Astrocyte of the spinal cord (primary cell): ENCODE measurements at regions not wholly inside any gene's neighbourhood (a gene's known extent, or its start where the extent isn't known, plus 50 kb on each side); places are given as distances from the start of the nearest gene placed in this dataset.

ENCODE experiments used
- DNase-seq: peaks from one replicate; pipeline ENCODE4 v3.0.0; 2011; ENCODE audit warnings: low read depth, low spot score
- H3K4me3 ChIP-seq: 2 replicates; pipeline ENCODE4 v1.5.1; 2011; ENCODE audit warnings: low read depth, mild to moderate bottlenecking, low read length, moderate library complexity
- in situ Hi-C: cut with HindIII; loops from 2 replicates; pipeline ENCODE4 v1.10.0; 2017; ENCODE audit warnings: low sequenced_read_pairs
- TF ChIP-seq, protein P1 (sequence below): IDR thresholded peaks from 2 replicates; pipeline ENCODE4 v1.5.1; 2012; ENCODE audit warnings: low read depth, mild to moderate bottlenecking, low read length, inconsistent platforms

DNA sequence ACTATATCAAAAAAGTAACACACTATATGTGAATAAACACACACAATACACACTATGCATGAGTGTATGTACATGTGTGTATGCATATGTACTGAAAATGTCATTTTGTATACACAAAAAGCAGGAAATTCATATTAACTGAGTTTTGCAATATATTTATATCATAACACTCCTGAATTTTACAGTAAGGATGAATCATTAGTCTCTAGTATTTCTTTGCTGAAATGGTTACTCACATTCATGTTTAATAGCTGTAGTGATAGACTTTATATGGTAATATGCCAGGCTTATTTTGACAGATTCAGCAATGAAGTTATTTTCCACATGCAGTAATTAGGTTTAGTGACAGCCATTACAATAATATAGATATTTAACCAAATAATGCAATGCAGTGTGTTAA, 1216.2 kb upstream of the CITED2 start:
- no peak for DNase-seq
- H3K4me3 ChIP-seq, result no peak overlapping the region
- TF ChIP-seq, protein P1, sequence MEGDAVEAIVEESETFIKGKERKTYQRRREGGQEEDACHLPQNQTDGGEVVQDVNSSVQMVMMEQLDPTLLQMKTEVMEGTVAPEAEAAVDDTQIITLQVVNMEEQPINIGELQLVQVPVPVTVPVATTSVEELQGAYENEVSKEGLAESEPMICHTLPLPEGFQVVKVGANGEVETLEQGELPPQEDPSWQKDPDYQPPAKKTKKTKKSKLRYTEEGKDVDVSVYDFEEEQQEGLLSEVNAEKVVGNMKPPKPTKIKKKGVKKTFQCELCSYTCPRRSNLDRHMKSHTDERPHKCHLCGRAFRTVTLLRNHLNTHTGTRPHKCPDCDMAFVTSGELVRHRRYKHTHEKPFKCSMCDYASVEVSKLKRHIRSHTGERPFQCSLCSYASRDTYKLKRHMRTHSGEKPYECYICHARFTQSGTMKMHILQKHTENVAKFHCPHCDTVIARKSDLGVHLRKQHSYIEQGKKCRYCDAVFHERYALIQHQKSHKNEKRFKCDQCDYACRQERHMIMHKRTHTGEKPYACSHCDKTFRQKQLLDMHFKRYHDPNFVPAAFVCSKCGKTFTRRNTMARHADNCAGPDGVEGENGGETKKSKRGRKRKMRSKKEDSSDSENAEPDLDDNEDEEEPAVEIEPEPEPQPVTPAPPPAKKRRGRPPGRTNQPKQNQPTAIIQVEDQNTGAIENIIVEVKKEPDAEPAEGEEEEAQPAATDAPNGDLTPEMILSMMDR, result no peak
- in situ Hi-C loops, result no loop called here

DNA sequence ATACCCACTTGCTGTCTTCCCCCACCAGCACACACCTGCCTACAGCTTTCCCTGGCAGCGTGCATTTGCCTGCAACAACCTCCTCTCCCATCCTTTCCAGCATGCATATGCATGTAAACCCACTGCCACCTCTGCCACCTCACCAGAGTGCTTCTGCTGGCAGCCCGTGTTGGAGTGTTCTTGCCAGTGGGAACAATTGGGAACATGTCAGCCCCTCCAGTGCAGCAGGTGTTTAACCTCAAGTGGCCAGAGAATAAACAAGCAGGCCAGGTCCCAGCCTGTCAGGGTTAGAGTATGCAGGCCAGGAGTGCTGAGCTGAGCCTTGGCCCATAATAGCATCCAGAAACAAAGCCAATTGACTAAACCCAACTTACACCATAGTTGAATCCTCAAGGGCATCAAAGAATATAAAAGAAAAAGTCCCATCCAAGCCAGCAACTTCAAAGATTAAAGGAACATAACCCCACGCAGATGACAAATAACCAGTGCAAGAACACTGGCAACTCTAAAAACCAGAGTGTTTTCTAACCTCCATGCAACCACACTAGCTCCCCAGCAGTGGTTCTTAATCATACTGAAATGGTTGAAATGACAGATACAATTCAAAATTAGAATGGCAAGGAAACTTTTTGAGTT, 1212.1 kb upstream of the CITED2 start:
- no peak overlapping the region for H3K4me3 ChIP-seq
- TF ChIP-seq, protein P1, result no peak
- in situ Hi-C loops, result no loop called here
- DNase-seq, result no peak

DNA sequence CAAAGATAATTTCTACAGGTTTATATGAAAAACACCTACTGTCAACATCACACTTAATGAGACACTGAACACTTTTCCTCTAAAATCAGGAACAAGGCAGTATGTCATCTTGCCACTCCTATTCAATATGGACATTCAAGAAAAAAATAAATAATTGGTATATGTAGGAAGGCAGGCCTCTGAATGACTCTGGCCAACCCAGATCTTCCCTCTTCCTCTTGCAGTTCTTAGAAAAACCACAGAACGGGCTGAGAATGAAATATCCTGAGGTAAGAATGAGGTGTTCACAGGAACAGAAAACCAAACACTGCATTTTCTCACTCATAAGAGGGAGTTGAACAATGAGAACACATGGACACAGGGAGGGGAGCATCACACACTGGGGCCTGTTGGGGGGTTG, 1207.2 kb upstream of the CITED2 start:
- H3K4me3 ChIP-seq, result no peak overlapping the region
- TF ChIP-seq, protein P1, result no peak
- DNase-seq, result no peak
- in situ Hi-C loops, result no loop called here

DNA sequence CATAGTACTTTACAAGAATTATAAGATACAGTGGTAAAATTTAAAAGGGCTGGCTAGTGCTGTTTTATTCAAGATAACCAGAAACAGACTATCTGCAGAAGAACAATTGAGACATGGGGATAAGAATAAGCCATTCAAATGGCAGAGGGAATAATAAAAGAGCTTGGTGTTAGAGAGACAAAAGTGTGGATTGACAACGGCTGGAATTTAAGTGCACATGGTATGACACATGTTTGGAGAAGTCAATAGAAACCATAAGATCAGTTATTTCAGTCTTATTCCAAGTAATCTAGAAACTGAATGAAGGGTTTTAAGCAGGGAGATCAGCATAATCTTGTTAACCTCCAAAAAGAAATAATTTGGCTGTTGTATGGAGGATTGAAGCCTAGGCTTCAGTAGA, 1205.5 kb upstream of the CITED2 start:
- H3K4me3 ChIP-seq, result no peak overlapping the region
- in situ Hi-C loops, result no loop called here
- no peak for DNase-seq
- TF ChIP-seq, protein P1, result no peak

DNA sequence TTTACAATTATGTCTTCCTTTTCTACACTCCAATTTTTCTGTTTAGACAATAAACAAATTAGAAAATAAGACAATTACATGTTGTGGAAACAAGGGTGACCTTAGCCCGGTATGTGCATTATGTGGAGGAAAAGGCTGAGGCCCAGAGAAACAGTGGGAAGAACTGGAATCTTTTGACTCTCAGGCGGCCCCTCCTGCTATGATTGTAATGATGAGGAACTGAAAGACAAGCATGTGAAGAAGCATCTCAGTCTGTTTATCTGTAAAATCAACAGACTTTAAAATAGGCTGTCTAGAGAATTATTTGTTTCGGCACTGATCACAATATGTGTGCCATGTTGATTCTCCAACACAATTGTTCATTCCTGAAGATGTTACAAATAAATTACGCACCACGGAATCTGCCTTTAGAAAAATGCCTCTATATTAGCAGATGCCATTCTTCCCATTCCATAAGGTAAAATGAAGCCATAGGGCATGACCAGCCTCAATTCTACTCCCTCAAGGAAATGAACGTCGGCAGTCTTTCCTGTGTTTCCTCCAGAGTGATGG, 1201.6 kb upstream of the CITED2 start:
- DNase-seq, result no peak
- TF ChIP-seq, protein P1, result no peak
- no peak overlapping the region for H3K4me3 ChIP-seq
- in situ Hi-C loops, result no loop called here

DNA sequence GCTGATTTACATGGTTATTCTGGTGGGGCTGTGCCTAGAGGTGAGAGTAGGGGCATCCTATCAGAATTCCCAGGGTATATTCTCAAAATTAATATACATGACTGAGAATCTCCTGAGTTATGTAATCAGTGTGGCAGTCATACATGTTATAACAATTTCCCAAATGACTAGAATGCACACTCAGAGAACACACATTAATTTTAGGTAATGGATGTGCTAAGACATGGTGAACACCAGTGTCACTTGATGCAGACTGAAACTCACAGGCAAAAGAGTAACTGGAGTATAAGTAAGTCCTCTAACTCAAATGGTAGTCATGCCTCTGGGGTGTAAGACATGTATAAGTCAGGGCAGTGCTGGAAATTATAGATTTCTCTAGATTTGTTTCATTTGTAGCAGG, 1198.4 kb upstream of the CITED2 start:
- DNase-seq, result no peak
- in situ Hi-C loops, result no loop called here
- H3K4me3 ChIP-seq, result no peak overlapping the region
- TF ChIP-seq, protein P1, result no peak
